Karpas-422 (cell line): ENCODE measurements at regions not wholly inside any gene's neighbourhood (a gene's known extent, or its start where the extent isn't known, plus 50 kb on each side); places are given as distances from the start of the nearest gene placed in this dataset.

Experiments used
- DNase-seq: peaks from one replicate; pipeline ENCODE4 v3.0.0-alpha.2; 2015
- H2AFZ ChIP-seq: fragments of 200-600 bp; sonication (generic); 2 replicates; pipeline ENCODE4 v1.6.1; 2014; ENCODE audit warnings: antibody characterized with exemption, low read length, mixed read lengths
- H3K27ac ChIP-seq: fragments of 200-600 bp; sonication (generic); 2 replicates; pipeline ENCODE4 v1.5.1; 2014; ENCODE audit warnings: mild to moderate bottlenecking, low read length, moderate library complexity
- H3K27me3 ChIP-seq: fragments of 200-600 bp; sonication (generic); 2 replicates; pipeline ENCODE4 v1.6.1; 2014; ENCODE audit warnings: low read length, mixed read lengths
- H3K36me3 ChIP-seq: fragments of 200-600 bp; sonication (generic); 2 replicates; pipeline ENCODE4 v1.6.1; 2014; ENCODE audit warnings: low read length, mixed read lengths; ENCODE audit not compliant: insufficient read depth
- H3K4me1 ChIP-seq: fragments of 200-600 bp; sonication (generic); 2 replicates; pipeline ENCODE4 v1.6.1; 2014; ENCODE audit warnings: mild to moderate bottlenecking, low read length, mixed read lengths
- H3K4me2 ChIP-seq: fragments of 200-600 bp; sonication (generic); 2 replicates; pipeline ENCODE4 v1.6.1; 2014; ENCODE audit warnings: low read length, low read depth, mild to moderate bottlenecking; ENCODE audit not compliant: poor library complexity, severe bottlenecking
- H3K4me3 ChIP-seq: fragments of 200-600 bp; sonication (generic); 2 replicates; pipeline ENCODE4 v1.5.1; 2014; ENCODE audit warnings: mild to moderate bottlenecking, antibody characterized with exemption, low read length, mixed read lengths
- H3K79me2 ChIP-seq: fragments of 200-600 bp; sonication (generic); 2 replicates; pipeline ENCODE4 v1.6.1; 2014; ENCODE audit warnings: mild to moderate bottlenecking, low read length, mixed read lengths
- H3K9ac ChIP-seq: fragments of 200-600 bp; sonication (generic); 2 replicates; pipeline ENCODE4 v1.6.0; 2014; ENCODE audit warnings: low read length
- H3K9me2 ChIP-seq: fragments of 200-600 bp; sonication (generic), shearing (Covaris generic); replicated peaks from 2 replicates; pipeline ENCODE4 v1.6.0; 2014; ENCODE audit warnings: mild to moderate bottlenecking, low read length, moderate library complexity; ENCODE audit not compliant: insufficient read depth
- H3K9me3 ChIP-seq: fragments of 300-700, 200-600 bp; sonication (generic); 2 replicates; pipeline ENCODE4 v1.6.1; 2014; ENCODE audit warnings: low read length, mixed read lengths
- H4K20me1 ChIP-seq: fragments of 200-600 bp; sonication (generic); 2 replicates; pipeline ENCODE4 v1.6.1; 2014; ENCODE audit warnings: mild to moderate bottlenecking, antibody characterized with exemption, low read length, low read depth; ENCODE audit not compliant: insufficient read depth

- Histone ChIP-seq H3K79me2 (no peaks in the 10 kb centered on the region), H3K4me2 (no peak overlapping the region), H3K4me3 (no peak overlapping the region), H3K4me1 (no peaks in the 10 kb centered on the region), H3K9me2 (no peaks in the 10 kb centered on the region), H4K20me1 (no peaks in the 10 kb centered on the region), H2AFZ (no peak overlapping the region), H3K27me3 (no peaks in the 10 kb centered on the region), H3K27ac (no peak overlapping the region), H3K9ac (no peak overlapping the region), H3K9me3 (no peaks in the 10 kb centered on the region; the same call in 1 of the 2 replicates), H3K36me3 (no peaks in the 10 kb centered on the region)
- DNase-seq = no peak
These were observed 409.4 kb downstream of the DMRTA1 start for GRCh38 chr9:22855980-22856379.

GRCh38 chr9:22857316-22857715, 410.7 kb downstream of the DMRTA1 start:
- DNase-seq = no peak
- Histone ChIP-seq H3K4me2 (no peak overlapping the region), H3K27me3 (no peaks in the 10 kb centered on the region)

GRCh38 chr9:22863106-22863505, 416.5 kb downstream of the DMRTA1 start:
- no peaks in the 10 kb centered on the region for H4K20me1 ChIP-seq
- H3K27ac ChIP-seq = no peak overlapping the region
- no peak overlapping the region for H3K9ac ChIP-seq
- no peaks in the 10 kb centered on the region for H3K4me1 ChIP-seq
- H3K79me2 ChIP-seq = no peaks in the 10 kb centered on the region
- H3K9me2 ChIP-seq = no peaks in the 10 kb centered on the region
- H3K9me3 ChIP-seq = no peaks in the 10 kb centered on the region; the same call in 1 of the 2 replicates
- H3K27me3 ChIP-seq = no peaks in the 10 kb centered on the region
- H3K4me2 ChIP-seq = no peak overlapping the region
- H2AFZ ChIP-seq = no peak overlapping the region
- no peak overlapping the region for H3K4me3 ChIP-seq
- H3K36me3 ChIP-seq = no peaks in the 10 kb centered on the region
- no peak for DNase-seq

More at GRCh38 chr9:22857316-22857715, 410.7 kb downstream of the DMRTA1 start:
- Histone ChIP-seq H4K20me1 (no peaks in the 10 kb centered on the region), H3K9me2 (no peaks in the 10 kb centered on the region), H3K9me3 (no peaks in the 10 kb centered on the region; the same call in 1 of the 2 replicates), H3K4me3 (no peak overlapping the region), H3K4me1 (no peaks in the 10 kb centered on the region), H3K9ac (no peak overlapping the region), H3K27ac (no peak overlapping the region), H3K79me2 (no peaks in the 10 kb centered on the region), H3K36me3 (no peaks in the 10 kb centered on the region), H2AFZ (no peak overlapping the region)

- H4K20me1 ChIP-seq = no peaks in the 10 kb centered on the region
- DNase-seq = no peak
- H3K79me2 ChIP-seq = no peaks in the 10 kb centered on the region
These were observed 417.1 kb downstream of the DMRTA1 start for GRCh38 chr9:22863736-22864135.

GRCh38 chr9:22893196-22893843, 446.7 kb downstream of the DMRTA1 start:
- no peak for DNase-seq
- H3K9me2 ChIP-seq = no peaks in the 10 kb centered on the region
- no peak overlapping the region for H3K27ac ChIP-seq
- no peaks in the 10 kb centered on the region for H3K9me3 ChIP-seq
- H2AFZ ChIP-seq = no peak overlapping the region
- H3K79me2 ChIP-seq = no peaks in the 10 kb centered on the region
- no peak overlapping the region for H3K4me3 ChIP-seq
- no peaks in the 10 kb centered on the region for H4K20me1 ChIP-seq
- H3K4me1 ChIP-seq = no peaks in the 10 kb centered on the region
- H3K36me3 ChIP-seq = no peaks in the 10 kb centered on the region
- H3K27me3 ChIP-seq = no peaks in the 10 kb centered on the region
- H3K9ac ChIP-seq = no peak overlapping the region
- no peak overlapping the region for H3K4me2 ChIP-seq

More at GRCh38 chr9:22863736-22864135, 417.1 kb downstream of the DMRTA1 start:
- H3K4me3 ChIP-seq = no peak overlapping the region
- H3K4me1 ChIP-seq = no peaks in the 10 kb centered on the region
- H3K27ac ChIP-seq = no peak overlapping the region
- H2AFZ ChIP-seq = no peak overlapping the region
- no peak overlapping the region for H3K9ac ChIP-seq
- H3K36me3 ChIP-seq = no peaks in the 10 kb centered on the region
- H3K27me3 ChIP-seq = no peaks in the 10 kb centered on the region
- H3K9me2 ChIP-seq = no peaks in the 10 kb centered on the region
- no peak overlapping the region for H3K4me2 ChIP-seq
- no peaks in the 10 kb centered on the region; the same call in 1 of the 2 replicates for H3K9me3 ChIP-seq

- no peak overlapping the region for H3K27ac ChIP-seq
- H3K36me3 ChIP-seq = no peaks in the 10 kb centered on the region
- no peaks in the 10 kb centered on the region for H3K4me1 ChIP-seq
- H3K4me3 ChIP-seq = no peak overlapping the region
- no peaks in the 10 kb centered on the region for H3K9me3 ChIP-seq
- no peaks in the 10 kb centered on the region for H3K79me2 ChIP-seq
- no peak overlapping the region for H2AFZ ChIP-seq
- no peaks in the 10 kb centered on the region for H4K20me1 ChIP-seq
- no peaks in the 10 kb centered on the region for H3K9me2 ChIP-seq
- no peaks in the 10 kb centered on the region for H3K27me3 ChIP-seq
- H3K4me2 ChIP-seq = no peak overlapping the region
- no peak overlapping the region for H3K9ac ChIP-seq
- no peak for DNase-seq
These were observed 452.0 kb downstream of the DMRTA1 start for GRCh38 chr9:22898591-22898990.

GRCh38 chr9:22911632-22912031, 465.0 kb downstream of the DMRTA1 start:
- Histone ChIP-seq H3K4me3 (no peak overlapping the region), H3K4me1 (no peaks in the 10 kb centered on the region), H3K9me2 (no peaks in the 10 kb centered on the region), H3K27ac (no peak overlapping the region), H3K9ac (no peak overlapping the region), H3K9me3 (no peaks in the 10 kb centered on the region), H3K4me2 (no peak overlapping the region), H2AFZ (no peak overlapping the region), H3K79me2 (no peaks in the 10 kb centered on the region), H4K20me1 (no peaks in the 10 kb centered on the region), H3K36me3 (no peaks in the 10 kb centered on the region), H3K27me3 (no peaks in the 10 kb centered on the region)
- no peak for DNase-seq

- DNase-seq = no peak
- Histone ChIP-seq H3K4me2 (no peak overlapping the region), H3K9me3 (no peaks in the 10 kb centered on the region), H4K20me1 (no peaks in the 10 kb centered on the region), H3K9ac (no peak overlapping the region), H2AFZ (no peak overlapping the region), H3K36me3 (no peaks in the 10 kb centered on the region), H3K4me3 (no peak overlapping the region), H3K27me3 (no peaks in the 10 kb centered on the region), H3K27ac (no peak overlapping the region), H3K79me2 (no peaks in the 10 kb centered on the region), H3K4me1 (no peaks in the 10 kb centered on the region), H3K9me2 (no peaks in the 10 kb centered on the region)
These were observed 466.4 kb downstream of the DMRTA1 start for GRCh38 chr9:22913026-22913425.
